BJ (cell line): ENCODE measurements at regions not wholly inside any gene's neighbourhood (a gene's known extent, or its start where the extent isn't known, plus 50 kb on each side); places are given as distances from the start of the nearest gene placed in this dataset.

Experiments used
- CTCF ChIA-PET: fragments of 350-600 bp; formaldehyde crosslinking; extraction: SDS; loops from one replicate; lab custom pipeline; 2021; ENCODE audit warnings: antibody characterized with exemption, inconsistent platforms; lab: Yijun Ruan, JAX
- POLR2A ChIA-PET: fragments of 300-600 bp; sonication (Branson Sonifier 250); formaldehyde crosslinking; extraction: SDS; loops from one replicate; lab custom pipeline; 2021; ENCODE audit warnings: antibody characterized with exemption; lab: Charles Lee
- DNase-seq: peaks from one replicate; pipeline ENCODE4 v3.0.0-alpha.2; 2011; ENCODE audit warnings: low read depth
- H3K27me3 ChIP-seq: 2 replicates; pipeline ENCODE4 v1.6.0; 2011; ENCODE audit warnings: low read length; ENCODE audit not compliant: control insufficient read depth, insufficient read depth
- H3K36me3 ChIP-seq: 2 replicates; pipeline ENCODE4 v1.5.1; 2011; ENCODE audit warnings: low read length; ENCODE audit not compliant: control insufficient read depth, insufficient read depth
- H3K4me3 ChIP-seq: 2 replicates; pipeline ENCODE4 v1.5.1; 2011; ENCODE audit warnings: low read depth, mild to moderate bottlenecking, control low read depth, low read length
- TF ChIP-seq, protein P1 (sequence below): IDR thresholded peaks from 2 replicates; pipeline ENCODE4 v1.5.1; 2011; ENCODE audit warnings: low read depth, mild to moderate bottlenecking, control low read depth, inconsistent platforms, low read length, moderate library complexity; ENCODE audit not compliant: insufficient read depth

DNA sequence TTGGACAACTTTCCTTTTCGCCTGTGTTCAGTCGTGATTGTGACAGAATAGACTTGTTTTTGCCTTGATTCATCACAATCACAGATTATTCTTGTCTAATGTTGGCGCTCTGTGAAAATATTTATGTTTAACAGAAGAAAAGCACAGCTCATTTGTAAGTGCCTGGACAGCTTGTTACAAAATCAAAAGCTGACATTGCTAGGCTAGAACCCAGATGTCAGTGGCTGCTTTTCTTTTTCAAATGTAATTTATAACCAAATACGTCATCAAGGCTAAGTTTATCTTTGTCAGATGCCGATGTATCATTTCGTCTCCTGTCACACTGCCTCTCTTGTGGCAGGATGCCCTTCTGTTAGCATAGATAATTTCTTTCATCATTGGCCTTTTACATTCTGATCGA lies 1227.3 kb downstream of the PLA2G4A start:
- DNase-seq: no peak
- H3K36me3 ChIP-seq: no peaks in the 10 kb centered on the region
- ChIA-PET POLR2A (no interaction called here), CTCF (interaction anchor here (1.1 kb wide), 1 partner anchor 12 kb away, joined by 3 read pairs; no protein-coding TSS in a partner anchor)
- no peaks in the 10 kb centered on the region for H3K27me3 ChIP-seq
- no peak overlapping the region for H3K4me3 ChIP-seq
- TF ChIP-seq, protein P1, sequence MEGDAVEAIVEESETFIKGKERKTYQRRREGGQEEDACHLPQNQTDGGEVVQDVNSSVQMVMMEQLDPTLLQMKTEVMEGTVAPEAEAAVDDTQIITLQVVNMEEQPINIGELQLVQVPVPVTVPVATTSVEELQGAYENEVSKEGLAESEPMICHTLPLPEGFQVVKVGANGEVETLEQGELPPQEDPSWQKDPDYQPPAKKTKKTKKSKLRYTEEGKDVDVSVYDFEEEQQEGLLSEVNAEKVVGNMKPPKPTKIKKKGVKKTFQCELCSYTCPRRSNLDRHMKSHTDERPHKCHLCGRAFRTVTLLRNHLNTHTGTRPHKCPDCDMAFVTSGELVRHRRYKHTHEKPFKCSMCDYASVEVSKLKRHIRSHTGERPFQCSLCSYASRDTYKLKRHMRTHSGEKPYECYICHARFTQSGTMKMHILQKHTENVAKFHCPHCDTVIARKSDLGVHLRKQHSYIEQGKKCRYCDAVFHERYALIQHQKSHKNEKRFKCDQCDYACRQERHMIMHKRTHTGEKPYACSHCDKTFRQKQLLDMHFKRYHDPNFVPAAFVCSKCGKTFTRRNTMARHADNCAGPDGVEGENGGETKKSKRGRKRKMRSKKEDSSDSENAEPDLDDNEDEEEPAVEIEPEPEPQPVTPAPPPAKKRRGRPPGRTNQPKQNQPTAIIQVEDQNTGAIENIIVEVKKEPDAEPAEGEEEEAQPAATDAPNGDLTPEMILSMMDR: no peak

DNA sequence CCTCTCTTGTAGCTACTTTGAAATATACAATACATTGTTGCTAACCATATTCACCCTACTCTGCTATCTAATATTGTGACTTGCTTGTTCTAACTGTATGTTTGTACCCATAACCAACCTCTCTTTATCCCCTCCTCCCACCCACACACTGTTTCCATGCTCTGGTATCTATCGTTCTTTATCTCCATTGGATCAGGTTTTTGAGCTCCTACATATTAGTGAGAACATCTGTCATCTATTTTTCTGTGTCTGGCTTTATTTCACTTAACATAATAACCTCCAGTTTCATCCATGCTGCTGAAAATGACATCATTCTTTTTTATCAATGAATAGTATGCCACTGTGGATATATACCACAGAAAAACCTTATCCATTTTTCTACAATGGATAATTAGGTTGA lies 1230.1 kb downstream of the PLA2G4A start:
- TF ChIP-seq, protein P1: no peak
- H3K36me3 ChIP-seq: no peaks in the 10 kb centered on the region
- ChIA-PET POLR2A (no interaction called here), CTCF (no interaction called here)
- H3K27me3 ChIP-seq: no peaks in the 10 kb centered on the region
- H3K4me3 ChIP-seq: no peak overlapping the region
- no peak for DNase-seq

GRCh38 chr1:188061881-188062280 lies 1233.1 kb downstream of the PLA2G4A start:
- CTCF ChIA-PET: no interaction called here

GRCh38 chr1:188062456-188062855 lies 1233.7 kb downstream of the PLA2G4A start:
- no peak for DNase-seq
- H3K36me3 ChIP-seq: no peaks in the 10 kb centered on the region
- POLR2A ChIA-PET: no interaction called here
- CTCF ChIA-PET: no interaction called here
- no peaks in the 10 kb centered on the region for H3K27me3 ChIP-seq
- TF ChIP-seq, protein P1: no peak
- no peak overlapping the region for H3K4me3 ChIP-seq

More at GRCh38 chr1:188061881-188062280, 1233.1 kb downstream of the PLA2G4A start:
- Histone ChIP-seq H3K36me3 (no peaks in the 10 kb centered on the region), H3K27me3 (no peaks in the 10 kb centered on the region), H3K4me3 (no peak overlapping the region)
- POLR2A ChIA-PET: no interaction called here
- TF ChIP-seq, protein P1: no peak
- no peak for DNase-seq

- ChIA-PET CTCF (no interaction called here), POLR2A (no interaction called here)
- Histone ChIP-seq H3K36me3 (no peaks in the 10 kb centered on the region), H3K4me3 (no peak overlapping the region), H3K27me3 (no peaks in the 10 kb centered on the region)
- DNase-seq: no peak
- TF ChIP-seq, protein P1: no peak
Measured at GRCh38 chr1:188065917-188066316, 1237.2 kb downstream of the PLA2G4A start.
